Activated CD8-positive, alpha-beta memory T cell treated with anti-CD3 and anti-CD28 coated beads, Interleukin-2, amount 10 ng/mL, durations not matched to agents 7 days and 5 days (primary cell): ENCODE measurements at regions not wholly inside any gene's neighbourhood (a gene's known extent, or its start where the extent isn't known, plus 50 kb on each side); places are given as distances from the start of the nearest gene placed in this dataset.

Source experiments
- ATAC-seq: fragments of 150-1000 bp; cut with Tn5 transposase; one replicate; pipeline ENCODE4 v1.10.0; 2021; ENCODE audit warnings: moderate library complexity
- CTCF ChIA-PET: fragments of 350-600 bp; sonication (Branson Sonifier 250); formaldehyde crosslinking; loops from one replicate; lab custom pipeline; 2021; ENCODE audit warnings: antibody characterized with exemption; lab: Charles Lee
- DNase-seq: peaks from one replicate; pipeline ENCODE4 v3.0.0-alpha.2; 2020
- H3K27ac Mint-ChIP-seq: one replicate; pipeline ENCODE4 v1.8.0; 2021; ENCODE audit warnings: mild to moderate bottlenecking, mixed read lengths
- H3K27me3 Mint-ChIP-seq: one replicate; pipeline ENCODE4 v1.8.0; 2021; ENCODE audit warnings: mixed read lengths
- H3K36me3 Mint-ChIP-seq: one replicate; pipeline ENCODE4 v1.8.0; 2021; ENCODE audit warnings: mild to moderate bottlenecking, mixed read lengths
- H3K4me1 Mint-ChIP-seq: one replicate; pipeline ENCODE4 v1.8.0; 2021; ENCODE audit warnings: mixed read lengths
- H3K4me3 Mint-ChIP-seq: one replicate; pipeline ENCODE4 v1.8.0; 2021; ENCODE audit warnings: mild to moderate bottlenecking, moderate library complexity, mixed read lengths
- H3K9me3 Mint-ChIP-seq: one replicate; pipeline ENCODE4 v1.8.0; 2022; ENCODE audit warnings: low read depth, mixed read lengths

DNA sequence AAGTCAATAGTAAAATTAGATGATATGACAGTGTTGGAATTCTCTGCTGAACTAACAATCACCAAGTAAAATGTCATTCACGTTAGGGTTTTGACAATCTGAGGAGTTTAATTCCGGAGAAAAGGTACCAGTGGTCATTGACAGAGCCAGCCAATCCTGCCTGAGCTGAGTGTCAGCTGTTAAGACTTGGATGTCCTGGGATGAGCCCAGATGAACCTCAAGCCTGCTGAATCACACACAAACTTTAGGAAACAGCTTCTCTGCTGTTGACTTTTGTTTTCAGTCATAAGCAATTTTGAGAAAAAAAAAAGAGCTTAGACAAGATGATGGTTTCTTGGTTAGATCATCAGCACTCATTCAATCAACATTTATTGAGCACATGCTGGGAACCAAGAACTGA is 600.0 kb upstream of the SLC39A10 start:
- no peak for ATAC-seq
- no peaks in the 10 kb centered on the region for H3K27me3 Mint-ChIP-seq
- CTCF ChIA-PET = no interaction called here

GRCh38 chr2:195055996-195056395 is 601.0 kb upstream of the SLC39A10 start:
- CTCF ChIA-PET = no interaction called here
- ATAC-seq (no peak), DNase-seq (no peak)
- no peaks in the 10 kb centered on the region for H3K4me1 Mint-ChIP-seq
- H3K9me3 Mint-ChIP-seq = no peaks in the 10 kb centered on the region
- H3K4me3 Mint-ChIP-seq = no peak overlapping the region
- no peak overlapping the region for H3K27ac Mint-ChIP-seq
- no peaks in the 10 kb centered on the region for H3K27me3 Mint-ChIP-seq
- H3K36me3 Mint-ChIP-seq = no peaks in the 10 kb centered on the region

More for the DNA sequence above, 600.0 kb upstream of the SLC39A10 start:
- Mint-ChIP-seq H3K9me3 (no peaks in the 10 kb centered on the region), H3K4me1 (no peaks in the 10 kb centered on the region), H3K4me3 (no peak overlapping the region), H3K36me3 (no peaks in the 10 kb centered on the region), H3K27ac (no peak overlapping the region)
- DNase-seq = no peak

- H3K4me1 Mint-ChIP-seq = peaks cover 6% of the 10 kb centered on the region
- CTCF ChIA-PET = no interaction called here
These were observed 605.6 kb upstream of the SLC39A10 start for GRCh38 chr2:195051401-195051800.

GRCh38 chr2:195049372-195050031 is 607.5 kb upstream of the SLC39A10 start:
- CTCF ChIA-PET = no interaction called here

More at GRCh38 chr2:195051401-195051800, 605.6 kb upstream of the SLC39A10 start:
- Mint-ChIP-seq H3K4me3 (no peak overlapping the region), H3K36me3 (no peaks in the 10 kb centered on the region), H3K27ac (no peak overlapping the region), H3K27me3 (peaks cover 7% of the 10 kb centered on the region), H3K9me3 (no peaks in the 10 kb centered on the region)
- ATAC-seq = no peak
- DNase-seq = no peak

GRCh38 chr2:195047955-195048354 is 609.1 kb upstream of the SLC39A10 start:
- H3K36me3 Mint-ChIP-seq = no peaks in the 10 kb centered on the region
- H3K9me3 Mint-ChIP-seq = no peaks in the 10 kb centered on the region
- CTCF ChIA-PET = no interaction called here
- peaks cover 6% of the 10 kb centered on the region for H3K4me1 Mint-ChIP-seq
- no peak overlapping the region for H3K4me3 Mint-ChIP-seq
- ATAC-seq (no peak), DNase-seq (no peak)
- H3K27ac Mint-ChIP-seq = no peak overlapping the region
- H3K27me3 Mint-ChIP-seq = peaks cover 7% of the 10 kb centered on the region

More at GRCh38 chr2:195049372-195050031, 607.5 kb upstream of the SLC39A10 start:
- DNase-seq (no peak), ATAC-seq (peak; percentile 27)
- Mint-ChIP-seq H3K4me3 (no peak overlapping the region), H3K27ac (no peak overlapping the region), H3K9me3 (no peaks in the 10 kb centered on the region), H3K4me1 (peaks cover 6% of the 10 kb centered on the region), H3K36me3 (no peaks in the 10 kb centered on the region), H3K27me3 (peaks cover 7% of the 10 kb centered on the region)

DNA sequence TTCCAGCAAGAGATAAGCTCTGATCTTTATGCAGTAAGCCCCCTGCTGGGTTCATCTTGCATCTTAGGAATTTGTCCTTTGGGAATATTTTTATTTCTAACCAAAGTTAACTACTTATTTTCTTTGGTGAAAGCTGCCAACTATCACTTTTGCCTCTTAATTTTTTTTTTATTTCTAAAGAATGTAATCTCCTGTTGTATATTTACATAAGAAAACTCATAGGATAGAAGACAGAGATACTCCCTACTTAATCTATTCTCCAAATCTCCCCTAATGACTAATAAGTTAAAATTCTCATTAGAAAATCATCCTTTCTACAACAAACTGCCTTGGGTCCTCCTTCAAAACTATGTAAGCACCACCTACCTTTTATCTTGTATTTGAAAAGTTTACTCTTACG is 612.2 kb upstream of the SLC39A10 start:
- Mint-ChIP-seq H3K36me3 (no peaks in the 10 kb centered on the region), H3K27ac (no peak overlapping the region), H3K4me3 (no peak overlapping the region), H3K4me1 (peaks cover 3% of the 10 kb centered on the region), H3K27me3 (no peaks in the 10 kb centered on the region), H3K9me3 (no peaks in the 10 kb centered on the region)
- ATAC-seq (no peak), DNase-seq (no peak)
- CTCF ChIA-PET = no interaction called here

- no peak overlapping the region for H3K4me3 Mint-ChIP-seq
- H3K4me1 Mint-ChIP-seq = no peaks in the 10 kb centered on the region
- no peaks in the 10 kb centered on the region for H3K9me3 Mint-ChIP-seq
- DNase-seq = no peak
- no peaks in the 10 kb centered on the region for H3K27me3 Mint-ChIP-seq
- H3K27ac Mint-ChIP-seq = no peak overlapping the region
- no peak for ATAC-seq
- CTCF ChIA-PET = interaction anchor here (1.4 kb wide), 1 partner anchor 1029 kb away, joined by 3 read pairs; no protein-coding TSS in a partner anchor
- no peaks in the 10 kb centered on the region for H3K36me3 Mint-ChIP-seq
These were observed 618.9 kb upstream of the SLC39A10 start for GRCh38 chr2:195038153-195038552.

GRCh38 chr2:195037045-195037444 is 620.0 kb upstream of the SLC39A10 start:
- CTCF ChIA-PET = no interaction called here
- H3K27me3 Mint-ChIP-seq = no peaks in the 10 kb centered on the region
- no peak overlapping the region for H3K27ac Mint-ChIP-seq
- H3K4me3 Mint-ChIP-seq = no peak overlapping the region
- H3K9me3 Mint-ChIP-seq = no peaks in the 10 kb centered on the region
- no peaks in the 10 kb centered on the region for H3K4me1 Mint-ChIP-seq
- DNase-seq (no peak), ATAC-seq (no peak)
- no peaks in the 10 kb centered on the region for H3K36me3 Mint-ChIP-seq

- CTCF ChIA-PET = no interaction called here
These were observed 625.6 kb upstream of the SLC39A10 start for GRCh38 chr2:195031411-195031810.

DNA sequence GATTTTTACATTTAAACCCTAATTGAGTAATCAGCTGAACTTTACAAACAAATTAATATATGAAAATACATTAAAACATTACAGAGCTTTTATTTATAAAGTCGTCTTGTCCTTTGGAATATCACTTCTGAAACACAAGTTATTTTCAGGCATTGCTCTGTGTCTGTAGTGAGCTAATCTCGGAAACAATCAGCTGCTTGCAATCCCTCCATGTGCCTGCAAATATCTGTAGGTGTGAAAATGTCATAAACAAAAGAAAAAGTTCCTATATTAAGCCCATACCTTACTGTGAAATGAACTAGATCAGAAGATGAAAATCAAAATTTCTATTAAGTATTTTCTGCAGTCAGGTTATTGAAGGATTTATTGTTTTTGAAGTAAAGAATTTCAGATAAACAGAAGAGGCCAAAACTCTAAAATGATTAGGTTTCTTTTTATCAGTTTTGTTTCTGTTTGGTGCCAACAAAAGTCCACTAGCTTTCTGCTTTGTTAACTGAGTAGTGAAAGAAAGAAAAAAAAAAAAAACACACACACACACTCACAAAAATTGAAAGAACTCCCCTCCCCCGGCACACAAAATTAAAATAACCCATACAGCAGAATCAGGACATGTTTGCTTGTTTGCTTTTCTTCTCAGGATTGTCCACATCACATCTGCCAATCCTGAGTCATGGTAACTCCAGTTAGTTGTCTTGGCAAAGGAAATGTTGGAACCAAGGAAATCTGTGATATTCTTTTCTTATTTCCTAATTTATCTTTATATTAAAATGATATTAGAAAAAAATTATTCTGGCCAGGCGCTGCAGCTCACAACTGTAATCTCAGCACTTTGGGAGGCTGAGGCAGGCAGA is 627.0 kb upstream of the SLC39A10 start:
- DNase-seq (no peak), ATAC-seq (no peak)
- Mint-ChIP-seq H3K27ac (no peak overlapping the region), H3K36me3 (no peaks in the 10 kb centered on the region), H3K4me3 (no peak overlapping the region), H3K4me1 (no peaks in the 10 kb centered on the region), H3K9me3 (no peaks in the 10 kb centered on the region), H3K27me3 (no peaks in the 10 kb centered on the region)
- CTCF ChIA-PET = no interaction called here

More at GRCh38 chr2:195031411-195031810, 625.6 kb upstream of the SLC39A10 start:
- Mint-ChIP-seq H3K36me3 (no peaks in the 10 kb centered on the region), H3K27me3 (no peaks in the 10 kb centered on the region), H3K4me1 (no peaks in the 10 kb centered on the region), H3K27ac (no peak overlapping the region), H3K4me3 (no peak overlapping the region), H3K9me3 (no peaks in the 10 kb centered on the region)
- ATAC-seq = no peak
- DNase-seq = no peak

DNA sequence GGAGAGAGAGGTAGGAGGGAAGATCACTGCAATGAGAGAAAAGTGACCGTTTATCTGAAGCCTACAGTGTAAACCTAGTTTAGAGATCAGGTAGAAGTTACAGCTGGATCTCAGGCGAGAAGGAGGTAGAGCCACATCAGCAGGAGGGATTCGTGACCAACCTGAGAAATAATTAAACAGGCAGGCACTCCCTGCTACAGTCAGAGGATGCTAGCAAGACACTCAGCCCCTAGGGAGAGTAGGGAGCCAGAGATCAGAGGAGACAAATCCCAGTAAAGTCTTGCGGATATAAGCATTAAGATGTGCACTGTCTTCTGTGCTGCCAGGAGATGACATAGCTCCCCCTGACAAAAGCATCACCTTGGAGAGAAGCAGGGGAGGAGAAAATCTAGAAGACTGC is 629.1 kb upstream of the SLC39A10 start:
- CTCF ChIA-PET = no interaction called here
- Mint-ChIP-seq H3K9me3 (no peaks in the 10 kb centered on the region), H3K27me3 (peaks cover 4% of the 10 kb centered on the region), H3K36me3 (no peaks in the 10 kb centered on the region), H3K27ac (no peak overlapping the region), H3K4me1 (no peaks in the 10 kb centered on the region), H3K4me3 (no peak overlapping the region)
- ATAC-seq (no peak), DNase-seq (no peak)

- H3K27me3 Mint-ChIP-seq = peaks cover 4% of the 10 kb centered on the region
- no peaks in the 10 kb centered on the region for H3K9me3 Mint-ChIP-seq
- DNase-seq = no peak
- no peak overlapping the region for H3K27ac Mint-ChIP-seq
- no peak for ATAC-seq
- no peaks in the 10 kb centered on the region for H3K4me1 Mint-ChIP-seq
- CTCF ChIA-PET = no interaction called here
- H3K36me3 Mint-ChIP-seq = no peaks in the 10 kb centered on the region
- no peak overlapping the region for H3K4me3 Mint-ChIP-seq
These were observed 630.8 kb upstream of the SLC39A10 start for GRCh38 chr2:195026261-195026660.

DNA sequence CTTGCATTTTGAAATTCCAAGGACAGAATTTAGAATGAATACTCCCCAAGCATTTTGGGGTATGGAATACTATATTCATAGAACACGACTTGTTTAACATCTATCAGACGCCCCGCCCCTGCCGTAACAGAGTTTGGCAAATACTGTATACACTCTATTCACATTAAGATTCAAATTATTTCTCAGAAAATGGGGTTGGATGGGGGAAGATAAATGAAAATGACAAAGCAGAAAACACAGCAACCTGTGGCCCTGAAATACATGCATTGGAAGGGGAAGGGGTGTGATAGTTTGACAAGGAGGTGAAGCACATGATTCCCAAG is 634.6 kb upstream of the SLC39A10 start:
- H3K27ac Mint-ChIP-seq = no peak overlapping the region
- H3K9me3 Mint-ChIP-seq = no peaks in the 10 kb centered on the region
- ATAC-seq = no peak
- peaks cover 4% of the 10 kb centered on the region for H3K27me3 Mint-ChIP-seq
- no peak overlapping the region for H3K4me3 Mint-ChIP-seq
- H3K36me3 Mint-ChIP-seq = no peaks in the 10 kb centered on the region
- H3K4me1 Mint-ChIP-seq = no peaks in the 10 kb centered on the region
- CTCF ChIA-PET = no interaction called here
- no peak for DNase-seq
